ENCODE measurements at regions not wholly inside any gene's neighbourhood (a gene's known extent, or its start where the extent isn't known, plus 50 kb on each side); places are given as distances from the start of the nearest gene placed in this dataset.

DNA sequence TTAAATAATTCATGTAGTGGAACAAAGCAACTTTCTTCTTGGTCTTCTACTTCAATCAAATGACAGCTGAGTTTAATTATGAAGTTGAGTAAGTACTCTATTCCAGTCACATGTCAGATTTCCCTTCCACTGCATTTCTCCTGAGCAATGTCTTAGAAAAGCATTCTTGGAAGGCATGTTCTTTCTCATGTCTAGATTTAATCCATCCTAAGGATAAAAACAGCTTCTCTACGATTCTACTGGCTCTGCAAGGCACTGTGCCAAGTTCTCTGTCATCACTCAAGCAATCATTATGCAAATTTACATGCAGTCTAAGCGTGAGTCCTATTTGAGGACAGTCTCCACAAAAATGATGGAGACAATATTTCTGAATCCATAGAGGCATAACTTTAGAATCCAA lies 142.4 kb downstream of the YIPF5 start:
- H3K9me3 ChIP-seq = no peaks in the 10 kb centered on the region
- no peak overlapping the region for H3K4me3 ChIP-seq
- H3K27me3 ChIP-seq = no peaks in the 10 kb centered on the region
- H3K4me1 ChIP-seq = no peaks in the 10 kb centered on the region
- ATAC-seq (no peak), DNase-seq (peak in 2 of 4 donors; percentile 16 to 42)
- TF ChIP-seq, protein P1, sequence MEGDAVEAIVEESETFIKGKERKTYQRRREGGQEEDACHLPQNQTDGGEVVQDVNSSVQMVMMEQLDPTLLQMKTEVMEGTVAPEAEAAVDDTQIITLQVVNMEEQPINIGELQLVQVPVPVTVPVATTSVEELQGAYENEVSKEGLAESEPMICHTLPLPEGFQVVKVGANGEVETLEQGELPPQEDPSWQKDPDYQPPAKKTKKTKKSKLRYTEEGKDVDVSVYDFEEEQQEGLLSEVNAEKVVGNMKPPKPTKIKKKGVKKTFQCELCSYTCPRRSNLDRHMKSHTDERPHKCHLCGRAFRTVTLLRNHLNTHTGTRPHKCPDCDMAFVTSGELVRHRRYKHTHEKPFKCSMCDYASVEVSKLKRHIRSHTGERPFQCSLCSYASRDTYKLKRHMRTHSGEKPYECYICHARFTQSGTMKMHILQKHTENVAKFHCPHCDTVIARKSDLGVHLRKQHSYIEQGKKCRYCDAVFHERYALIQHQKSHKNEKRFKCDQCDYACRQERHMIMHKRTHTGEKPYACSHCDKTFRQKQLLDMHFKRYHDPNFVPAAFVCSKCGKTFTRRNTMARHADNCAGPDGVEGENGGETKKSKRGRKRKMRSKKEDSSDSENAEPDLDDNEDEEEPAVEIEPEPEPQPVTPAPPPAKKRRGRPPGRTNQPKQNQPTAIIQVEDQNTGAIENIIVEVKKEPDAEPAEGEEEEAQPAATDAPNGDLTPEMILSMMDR (IDR thresholded peaks at IDR 0.05) = no peak
- H3K36me3 ChIP-seq = no peaks in the 10 kb centered on the region
- no peak overlapping the region for H3K27ac ChIP-seq
- intact Hi-C loops (cut with DNase I) = no loop called here

DNA sequence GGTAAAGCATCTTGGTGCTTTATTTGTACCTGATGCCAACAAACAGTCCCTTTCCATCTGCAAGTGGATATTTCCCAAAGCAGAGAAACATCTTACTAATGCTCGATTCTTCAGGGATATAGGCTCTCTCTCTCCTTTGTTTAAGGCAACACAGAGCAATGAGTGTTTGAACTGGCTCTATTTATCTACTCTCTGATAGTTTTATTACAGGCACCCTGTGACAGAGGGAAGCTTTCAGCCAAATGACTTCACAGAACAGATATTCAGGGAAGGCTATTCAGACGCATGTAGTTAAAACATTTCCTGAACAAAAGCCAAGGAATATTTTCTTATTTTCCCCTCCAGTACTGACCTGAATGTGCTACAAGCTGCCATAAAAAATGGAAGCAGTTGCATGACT lies 141.8 kb downstream of the YIPF5 start:
- peak; percentile 60 for ATAC-seq
- no peak overlapping the region for H3K27ac ChIP-seq
- intact Hi-C loops (cut with DNase I) = no loop called here

DNA sequence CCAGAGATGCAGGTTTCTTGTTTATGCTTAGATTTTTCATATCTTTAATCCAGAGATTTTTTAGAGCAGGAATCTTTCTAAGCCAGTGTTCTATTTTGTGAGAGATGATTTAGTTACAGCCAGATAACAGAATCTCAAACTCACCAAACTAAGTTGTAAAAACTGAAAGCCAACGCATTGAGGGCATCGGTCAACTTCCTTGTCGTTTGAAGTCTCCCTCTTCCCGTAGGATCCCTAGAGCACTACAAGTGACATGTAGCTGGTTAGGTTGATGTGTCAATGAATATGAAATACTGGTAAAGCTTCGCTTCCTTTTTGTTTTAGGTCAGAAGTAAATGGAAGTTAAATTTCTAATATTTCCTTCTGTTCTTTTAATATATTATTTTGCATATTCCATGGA lies 139.6 kb downstream of the YIPF5 start:
- Histone ChIP-seq H3K4me1 (no peaks in the 10 kb centered on the region), H3K36me3 (no peaks in the 10 kb centered on the region), H3K27ac (no peak overlapping the region), H3K27me3 (no peaks in the 10 kb centered on the region), H3K9me3 (no peaks in the 10 kb centered on the region), H3K4me3 (no peak overlapping the region)
- ATAC-seq (no peak), DNase-seq (no peak)
- TF ChIP-seq, protein P1 (IDR thresholded peaks at IDR 0.05) = no peak
- intact Hi-C loops (cut with DNase I) = no loop called here

More for the DNA sequence above, 141.8 kb downstream of the YIPF5 start:
- TF ChIP-seq, protein P1 (IDR thresholded peaks at IDR 0.05) = no peak
- Histone ChIP-seq H3K36me3 (no peaks in the 10 kb centered on the region), H3K4me1 (no peaks in the 10 kb centered on the region), H3K27me3 (no peaks in the 10 kb centered on the region), H3K4me3 (no peak overlapping the region), H3K9me3 (no peaks in the 10 kb centered on the region)
- DNase-seq = peak in 2 of 4 donors; percentile 36 to 42

DNA sequence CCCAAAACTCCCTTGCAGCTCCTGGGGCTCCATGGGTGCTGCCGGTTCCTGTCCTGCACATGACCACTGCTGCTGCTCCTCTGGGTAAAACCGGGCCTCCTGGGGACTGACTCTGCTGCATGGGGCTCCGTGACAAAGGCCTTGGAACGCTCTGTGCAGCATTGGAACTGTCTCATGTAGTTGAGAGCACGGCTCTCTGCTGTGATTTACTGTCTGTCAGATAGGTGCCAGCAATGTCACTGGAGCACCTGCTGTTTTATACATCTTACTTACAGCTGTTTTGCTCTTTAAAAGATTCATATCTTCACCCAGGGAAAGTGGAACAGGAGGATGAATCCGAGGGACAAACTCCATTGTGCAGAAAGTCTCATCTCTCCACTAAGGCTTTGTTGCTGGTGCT lies 138.1 kb downstream of the YIPF5 start:
- DNase-seq (no peak), ATAC-seq (no peak)
- H3K4me3 ChIP-seq = no peak overlapping the region
- TF ChIP-seq, protein P1 (IDR thresholded peaks at IDR 0.05) = no peak
- H3K27ac ChIP-seq = no peak overlapping the region
- H3K9me3 ChIP-seq = no peaks in the 10 kb centered on the region
- H3K36me3 ChIP-seq = no peaks in the 10 kb centered on the region
- intact Hi-C loops (cut with DNase I) = no loop called here
- H3K4me1 ChIP-seq = no peaks in the 10 kb centered on the region
- H3K27me3 ChIP-seq = no peaks in the 10 kb centered on the region

DNA sequence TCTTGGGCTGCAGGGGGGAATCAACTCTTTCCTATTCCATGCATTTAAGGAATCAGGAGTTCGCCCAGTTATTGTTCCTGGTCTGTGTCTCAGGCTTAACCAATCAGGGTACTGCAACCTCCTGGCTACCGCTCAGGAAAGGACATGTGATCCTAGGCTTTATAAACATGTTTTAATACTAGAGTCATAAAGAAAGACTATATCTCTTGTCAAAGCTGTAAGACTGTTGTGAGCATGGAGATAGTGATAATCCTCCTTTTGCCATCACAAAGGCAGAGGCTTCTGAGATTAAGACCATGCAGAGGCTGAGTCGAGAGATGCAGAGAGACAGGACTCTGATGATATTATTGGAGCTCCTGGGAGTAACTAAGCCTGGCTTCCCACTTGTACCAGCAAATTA lies 137.0 kb downstream of the YIPF5 start:
- no peak overlapping the region for H3K4me3 ChIP-seq
- intact Hi-C loops (cut with DNase I) = no loop called here
- H3K27ac ChIP-seq = no peak overlapping the region
- no peaks in the 10 kb centered on the region for H3K4me1 ChIP-seq
- TF ChIP-seq, protein P1 (IDR thresholded peaks at IDR 0.05) = no peak
- DNase-seq (no peak), ATAC-seq (no peak)
- H3K9me3 ChIP-seq = no peaks in the 10 kb centered on the region
- no peaks in the 10 kb centered on the region for H3K36me3 ChIP-seq
- H3K27me3 ChIP-seq = no peaks in the 10 kb centered on the region

Data from left lung (tissue), 4 donors.